A673 (cell line): ENCODE measurements at regions not wholly inside any gene's neighbourhood (a gene's known extent, or its start where the extent isn't known, plus 50 kb on each side); places are given as distances from the start of the nearest gene placed in this dataset.

ENCODE experiments used
- BruUV-seq: library from RNA; stranded (reverse); fragments of 400-500 nt; replicated peaks from 2 replicates; lab custom pipeline; 2021; lab: Mats Ljungman, UMichigan
- CTCF ChIA-PET: fragments of 300-600 bp; sonication (Branson Sonifier 250); formaldehyde crosslinking; loops from one replicate; lab custom pipeline; 2022; ENCODE audit warnings: antibody characterized with exemption; lab: Charles Lee
- POLR2A ChIA-PET: fragments of 300-600 bp; sonication (Branson Sonifier 250); formaldehyde crosslinking; loops from one replicate; lab custom pipeline; 2022; ENCODE audit warnings: antibody characterized with exemption; ENCODE audit not compliant: low non-redundant PET; lab: Charles Lee
- DNase-seq: peaks from one replicate; pipeline ENCODE4 v3.0.0-alpha.2; 2015; ENCODE audit warnings: low spot score
- H3K27ac ChIP-seq: fragments of 200-600 bp; sonication (generic); 2 replicates; pipeline ENCODE4 v1.5.1; 2016; ENCODE audit warnings: mixed run types, low read depth, mild to moderate bottlenecking, mixed read lengths, antibody characterized with exemption, low read length; ENCODE audit not compliant: poor library complexity, severe bottlenecking
- H3K27me3 ChIP-seq: fragments of 200-600 bp; sonication (generic); replicated peaks from 2 replicates; pipeline ENCODE4 v1.6.1; 2017; ENCODE audit warnings: mixed run types, low read depth, mild to moderate bottlenecking, mixed read lengths, antibody characterized with exemption, low read length; ENCODE audit not compliant: insufficient read depth, poor library complexity
- H3K36me3 ChIP-seq: fragments of 200-600 bp; sonication (generic); 2 replicates; pipeline ENCODE4 v1.6.1; 2016; ENCODE audit warnings: mixed run types, mild to moderate bottlenecking, mixed read lengths, antibody characterized with exemption, low read length; ENCODE audit not compliant: insufficient read depth, poor library complexity, severe bottlenecking
- H3K4me1 ChIP-seq: fragments of 200-600 bp; sonication (generic); 2 replicates; pipeline ENCODE4 v1.6.1; 2017; ENCODE audit warnings: mixed run types, mild to moderate bottlenecking, mixed read lengths, antibody characterized with exemption, low read length; ENCODE audit not compliant: insufficient read depth, poor library complexity, severe bottlenecking
- H3K4me3 ChIP-seq: fragments of 200-600 bp; sonication (generic); 2 replicates; pipeline ENCODE4 v1.5.1; 2016; ENCODE audit warnings: low read depth, mixed run types, mild to moderate bottlenecking, mixed read lengths, low read length; ENCODE audit not compliant: poor library complexity, severe bottlenecking
- H3K9me3 ChIP-seq: fragments of 200-600 bp; sonication (generic); 2 replicates; pipeline ENCODE4 v1.6.1; 2016; ENCODE audit warnings: mixed run types, low read depth, mild to moderate bottlenecking, mixed read lengths, antibody characterized with exemption, low read length; ENCODE audit not compliant: poor library complexity, severe bottlenecking
- CTCF ChIP-seq: fragments of 300-800, 200-600 bp; sonication (generic); conservative IDR thresholded peaks from 2 replicates; pipeline ENCODE4 v1.5.1; 2017; ENCODE audit warnings: low read depth, mild to moderate bottlenecking, antibody characterized with exemption, low read length, moderate library complexity, mixed read lengths
- EZH2 ChIP-seq: fragments of 200-600 bp; sonication (generic); IDR thresholded peaks from 2 replicates; pipeline ENCODE4 v1.6.1; 2017; ENCODE audit warnings: borderline replicate concordance, low read depth, mild to moderate bottlenecking, mixed read lengths, antibody characterized with exemption, low read length; ENCODE audit not compliant: poor library complexity, severe bottlenecking
- intact Hi-C: fragments of 100-400 bp; cut with micrococcal nuclease; formaldehyde crosslinking; loops from one replicate; pipeline ENCODE4 v1.10.0; 2022; ENCODE audit not compliant: unreplicated experiment

GRCh38 chr4:124306352-124306751 lies 406.2 kb downstream of the ANKRD50 start:
- H3K27ac ChIP-seq = no peak overlapping the region
- ChIA-PET POLR2A (no interaction called here), CTCF (no interaction called here)
- H3K36me3 ChIP-seq = no peaks in the 10 kb centered on the region
- no peaks in the 10 kb centered on the region for H3K27me3 ChIP-seq
- intact Hi-C loops = no loop called here
- no TSS peak for BruUV-seq
- DNase-seq = no peak
- TF ChIP-seq CTCF (no peak), EZH2 (no peak)
- no peaks in the 10 kb centered on the region for H3K9me3 ChIP-seq
- no peaks in the 10 kb centered on the region for H3K4me1 ChIP-seq
- no peak overlapping the region for H3K4me3 ChIP-seq

DNA sequence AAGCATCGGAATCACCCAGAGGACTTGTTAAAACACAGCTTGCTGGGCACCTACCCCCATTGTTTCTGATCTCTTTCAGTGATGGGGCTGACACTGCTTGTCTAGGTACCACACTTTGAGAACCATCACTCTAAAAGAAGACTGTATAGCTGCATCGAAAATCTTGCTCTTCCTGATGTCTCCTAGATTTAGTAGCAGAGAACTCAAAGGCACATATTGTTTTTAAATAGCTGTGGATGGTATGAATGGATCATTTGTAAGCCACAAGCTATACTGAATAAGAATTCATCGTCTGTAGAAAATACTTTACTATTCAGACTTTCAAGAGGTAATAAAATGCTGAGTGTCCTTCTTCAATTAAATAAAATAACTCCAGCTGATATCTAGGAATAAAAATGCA lies 405.4 kb downstream of the ANKRD50 start:
- H3K27ac ChIP-seq = no peak overlapping the region
- H3K4me3 ChIP-seq = no peak overlapping the region
- no peaks in the 10 kb centered on the region for H3K36me3 ChIP-seq
- ChIA-PET POLR2A (no interaction called here), CTCF (no interaction called here)
- H3K9me3 ChIP-seq = no peaks in the 10 kb centered on the region
- TF ChIP-seq CTCF (no peak), EZH2 (no peak)
- no peaks in the 10 kb centered on the region for H3K27me3 ChIP-seq
- no peak for DNase-seq
- no TSS peak for BruUV-seq
- intact Hi-C loops = no loop called here
- no peaks in the 10 kb centered on the region for H3K4me1 ChIP-seq

DNA sequence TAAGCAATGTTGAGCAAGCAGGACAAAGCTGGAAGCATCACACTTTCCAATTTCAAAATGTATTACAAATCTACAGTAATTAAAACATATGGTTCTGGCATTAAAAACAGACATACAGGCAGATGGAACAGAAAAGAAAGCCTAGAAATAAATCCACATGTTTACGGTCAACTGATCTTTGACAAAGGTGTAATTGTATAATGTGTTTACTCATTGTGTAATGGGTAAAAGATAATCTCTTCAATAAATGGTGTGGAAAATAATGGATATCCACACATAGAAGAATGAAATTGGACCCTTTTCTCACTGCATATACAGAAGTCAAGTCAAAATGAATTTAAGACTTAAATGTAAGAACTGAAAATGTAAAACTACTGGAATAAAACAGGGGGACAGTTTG lies 394.2 kb downstream of the ANKRD50 start:
- Histone ChIP-seq H3K36me3 (no peaks in the 10 kb centered on the region), H3K4me1 (no peaks in the 10 kb centered on the region), H3K27ac (no peak overlapping the region), H3K9me3 (no peaks in the 10 kb centered on the region), H3K4me3 (no peak overlapping the region), H3K27me3 (no peaks in the 10 kb centered on the region)
- DNase-seq = no peak
- no TSS peak for BruUV-seq
- no peak for TF ChIP-seq EZH2
- TF ChIP-seq CTCF = no peak
- ChIA-PET CTCF (no interaction called here), POLR2A (no interaction called here)
- intact Hi-C loops = no loop called here
